ENCODE measurements at regions not wholly inside any gene's neighbourhood (a gene's known extent, or its start where the extent isn't known, plus 50 kb on each side); places are given as distances from the start of the nearest gene placed in this dataset.
"Not testable (repeated sequence)": the region's sequence is repeated elsewhere in the genome, so short reads cannot be mapped to it uniquely, and the experiment has no call there.

- Mint-ChIP-seq H3K36me3 (ENCODE audit: low read depth) (no peaks in the 10 kb centered on the region), H3K9me3 (no peaks in the 10 kb centered on the region), H3K4me1 (ENCODE audit: low read depth) (no peaks in the 10 kb centered on the region), H3K4me3 (ENCODE audit: low read depth) (no peak overlapping the region), H3K27ac (no peak overlapping the region), H3K27me3 (ENCODE audit: low read depth) (no peaks in the 10 kb centered on the region)
- intact Hi-C loops (cut with micrococcal nuclease) = no loop called here
- no peak for DNase-seq (ENCODE audit: low spot score)
Observed at GRCh38 chr10:28111712-28112111, 112.8 kb upstream of the ODAD2 start.

- DNase-seq (ENCODE audit: low spot score) = no peak
- H3K27me3 Mint-ChIP-seq (ENCODE audit: low read depth) = no peaks in the 10 kb centered on the region
- H3K4me1 Mint-ChIP-seq (ENCODE audit: low read depth) = no peaks in the 10 kb centered on the region
- H3K4me3 Mint-ChIP-seq (ENCODE audit: low read depth) = no peak overlapping the region
- intact Hi-C loops (cut with micrococcal nuclease) = no loop called here
- H3K36me3 Mint-ChIP-seq (ENCODE audit: low read depth) = no peaks in the 10 kb centered on the region
- no peak overlapping the region for H3K27ac Mint-ChIP-seq
- no peaks in the 10 kb centered on the region for H3K9me3 Mint-ChIP-seq
Observed at GRCh38 chr10:28105561-28105960, 106.7 kb upstream of the ODAD2 start.

- Mint-ChIP-seq H3K27ac (no peak overlapping the region), H3K36me3 (ENCODE audit: low read depth) (no peaks in the 10 kb centered on the region), H3K9me3 (no peaks in the 10 kb centered on the region), H3K4me1 (ENCODE audit: low read depth) (no peaks in the 10 kb centered on the region), H3K27me3 (ENCODE audit: low read depth) (no peaks in the 10 kb centered on the region), H3K4me3 (ENCODE audit: low read depth) (no peak overlapping the region)
- intact Hi-C loops (cut with micrococcal nuclease) = no loop called here
- no peak for DNase-seq (ENCODE audit: low spot score)
Observed at GRCh38 chr10:28097633-28098032, 98.8 kb upstream of the ODAD2 start.

- intact Hi-C loops (cut with micrococcal nuclease) = no loop called here
Observed at GRCh38 chr10:28095791-28096378, 97.0 kb upstream of the ODAD2 start.

GRCh38 chr10:28094121-28094520, 95.2 kb upstream of the ODAD2 start:
- no peak overlapping the region for H3K27ac Mint-ChIP-seq
- H3K4me1 Mint-ChIP-seq (ENCODE audit: low read depth) = peaks cover 3% of the 10 kb centered on the region
- no peaks in the 10 kb centered on the region for H3K36me3 Mint-ChIP-seq (ENCODE audit: low read depth)

More at GRCh38 chr10:28095791-28096378, 97.0 kb upstream of the ODAD2 start:
- Mint-ChIP-seq H3K36me3 (ENCODE audit: low read depth) (no peaks in the 10 kb centered on the region), H3K27ac (no peak overlapping the region), H3K27me3 (ENCODE audit: low read depth) (no peaks in the 10 kb centered on the region), H3K4me3 (ENCODE audit: low read depth) (no peak overlapping the region), H3K4me1 (ENCODE audit: low read depth) (peaks cover 3% of the 10 kb centered on the region), H3K9me3 (no peaks in the 10 kb centered on the region)
- DNase-seq (ENCODE audit: low spot score) = no peak

GRCh38 chr10:28091913-28092312, 93.0 kb upstream of the ODAD2 start:
- intact Hi-C loops (cut with micrococcal nuclease) = no loop called here
- no peak for DNase-seq (ENCODE audit: low spot score)
- Mint-ChIP-seq H3K4me3 (ENCODE audit: low read depth) (no peak overlapping the region), H3K9me3 (peaks cover 4% of the 10 kb centered on the region), H3K27me3 (ENCODE audit: low read depth) (no peaks in the 10 kb centered on the region), H3K4me1 (ENCODE audit: low read depth) (peaks cover 3% of the 10 kb centered on the region), H3K36me3 (ENCODE audit: low read depth) (peaks cover 3% of the 10 kb centered on the region), H3K27ac (no peak overlapping the region)

More at GRCh38 chr10:28094121-28094520, 95.2 kb upstream of the ODAD2 start:
- no peak overlapping the region for H3K4me3 Mint-ChIP-seq (ENCODE audit: low read depth)
- peaks cover 3% of the 10 kb centered on the region for H3K9me3 Mint-ChIP-seq
- DNase-seq (ENCODE audit: low spot score) = no peak
- no peaks in the 10 kb centered on the region for H3K27me3 Mint-ChIP-seq (ENCODE audit: low read depth)
- intact Hi-C loops (cut with micrococcal nuclease) = no loop called here

GRCh38 chr10:28090506-28090905, 91.6 kb upstream of the ODAD2 start:
- Mint-ChIP-seq H3K9me3 (peaks cover 6% of the 10 kb centered on the region), H3K4me3 (ENCODE audit: low read depth) (no peak overlapping the region), H3K27ac (no peak overlapping the region), H3K36me3 (ENCODE audit: low read depth) (peaks cover 12% of the 10 kb centered on the region), H3K4me1 (ENCODE audit: low read depth) (peaks cover 3% of the 10 kb centered on the region), H3K27me3 (ENCODE audit: low read depth) (no peaks in the 10 kb centered on the region)
- intact Hi-C loops (cut with micrococcal nuclease) = no loop called here
- DNase-seq (ENCODE audit: low spot score) = no peak

GRCh38 chr10:28089467-28089866, 90.6 kb upstream of the ODAD2 start:
- intact Hi-C loops (cut with micrococcal nuclease) = no loop called here
- Mint-ChIP-seq H3K27ac (no peak overlapping the region), H3K27me3 (ENCODE audit: low read depth) (no peaks in the 10 kb centered on the region), H3K36me3 (ENCODE audit: low read depth) (peaks cover 13% of the 10 kb centered on the region), H3K9me3 (peaks cover 7% of the 10 kb centered on the region), H3K4me1 (ENCODE audit: low read depth) (peaks cover 3% of the 10 kb centered on the region), H3K4me3 (ENCODE audit: low read depth) (no peak overlapping the region)
- DNase-seq (ENCODE audit: low spot score) = no peak

GRCh38 chr10:28087661-28088351, 88.9 kb upstream of the ODAD2 start:
- intact Hi-C loops (cut with micrococcal nuclease) = no loop called here
- peaks cover 13% of the 10 kb centered on the region for H3K36me3 Mint-ChIP-seq (ENCODE audit: low read depth)
- DNase-seq (ENCODE audit: low spot score) = no peak
- peaks cover 7% of the 10 kb centered on the region for H3K9me3 Mint-ChIP-seq
- H3K27ac Mint-ChIP-seq = no peak overlapping the region
- no peaks in the 10 kb centered on the region for H3K27me3 Mint-ChIP-seq (ENCODE audit: low read depth)
- H3K4me3 Mint-ChIP-seq (ENCODE audit: low read depth) = no peak overlapping the region
- H3K4me1 Mint-ChIP-seq (ENCODE audit: low read depth) = peaks cover 3% of the 10 kb centered on the region

- H3K27me3 Mint-ChIP-seq (ENCODE audit: low read depth); H3K4me1 Mint-ChIP-seq (ENCODE audit: low read depth); H3K27ac Mint-ChIP-seq; H3K4me3 Mint-ChIP-seq (ENCODE audit: low read depth); H3K9me3 Mint-ChIP-seq; DNase-seq (ENCODE audit: low spot score); intact Hi-C loops (cut with micrococcal nuclease): not testable (repeated sequence)
- peaks cover 13% of the 10 kb centered on the region for H3K36me3 Mint-ChIP-seq (ENCODE audit: low read depth)
Observed at GRCh38 chr10:28085760-28086159, 86.9 kb upstream of the ODAD2 start.

- H3K27ac Mint-ChIP-seq = no peak overlapping the region
- no peak overlapping the region for H3K4me3 Mint-ChIP-seq (ENCODE audit: low read depth)
- no peaks in the 10 kb centered on the region for H3K27me3 Mint-ChIP-seq (ENCODE audit: low read depth)
- peaks cover 13% of the 10 kb centered on the region for H3K36me3 Mint-ChIP-seq (ENCODE audit: low read depth)
- H3K9me3 Mint-ChIP-seq = peaks cover 4% of the 10 kb centered on the region
- H3K4me1 Mint-ChIP-seq (ENCODE audit: low read depth) = no peaks in the 10 kb centered on the region
- intact Hi-C loops (cut with micrococcal nuclease) = no loop called here
- no peak for DNase-seq (ENCODE audit: low spot score)
Observed at GRCh38 chr10:28082885-28083284, 84.0 kb upstream of the ODAD2 start.

- Mint-ChIP-seq H3K27me3 (ENCODE audit: low read depth) (no peaks in the 10 kb centered on the region), H3K9me3 (peaks cover 4% of the 10 kb centered on the region), H3K4me3 (ENCODE audit: low read depth) (no peak overlapping the region), H3K4me1 (ENCODE audit: low read depth) (no peaks in the 10 kb centered on the region), H3K27ac (no peak overlapping the region), H3K36me3 (ENCODE audit: low read depth) (peaks cover 10% of the 10 kb centered on the region)
- intact Hi-C loops (cut with micrococcal nuclease) = no loop called here
- DNase-seq (ENCODE audit: low spot score) = no peak
Observed at GRCh38 chr10:28082316-28082715, 83.4 kb upstream of the ODAD2 start.

- H3K9me3 Mint-ChIP-seq = no peaks in the 10 kb centered on the region
- no peak for DNase-seq (ENCODE audit: low spot score)
- no peaks in the 10 kb centered on the region for H3K27me3 Mint-ChIP-seq (ENCODE audit: low read depth)
- no peaks in the 10 kb centered on the region for H3K4me1 Mint-ChIP-seq (ENCODE audit: low read depth)
- intact Hi-C loops (cut with micrococcal nuclease) = no loop called here
- no peak overlapping the region for H3K27ac Mint-ChIP-seq
- H3K36me3 Mint-ChIP-seq (ENCODE audit: low read depth) = no peaks in the 10 kb centered on the region
- no peak overlapping the region for H3K4me3 Mint-ChIP-seq (ENCODE audit: low read depth)
Observed at GRCh38 chr10:28077889-28078288, 79.0 kb upstream of the ODAD2 start.
